Coronary artery (tissue), 2 donors: ENCODE measurements at regions not wholly inside any gene's neighbourhood (a gene's known extent, or its start where the extent isn't known, plus 50 kb on each side); places are given as distances from the start of the nearest gene placed in this dataset.

Source experiments
- DNase-seq: peaks from one replicate; pipeline ENCODE4 v3.0.0-alpha.2; 2017; ENCODE audit warnings: low spot score
- H3K27ac ChIP-seq, 2 donors: fragments of 200-600 bp; sonication (generic); one replicate each; pipeline ENCODE4 v1.5.1; 2016 to 2019
- H3K4me3 ChIP-seq: fragments of 200-600 bp; sonication (generic); 2 replicates; pipeline ENCODE4 v1.5.1; 2016; ENCODE audit warnings: mild to moderate bottlenecking, moderate library complexity
- TF ChIP-seq, protein P1 (sequence below): fragments of 200-600 bp; sonication (generic); IDR thresholded peaks from one replicate; pipeline ENCODE4 v1.5.1; 2019; ENCODE audit warnings: antibody characterized with exemption

- DNase-seq, result no peak
- Histone ChIP-seq H3K27ac (no peak overlapping the region), H3K4me3 (no peak overlapping the region)
- TF ChIP-seq, protein P1, sequence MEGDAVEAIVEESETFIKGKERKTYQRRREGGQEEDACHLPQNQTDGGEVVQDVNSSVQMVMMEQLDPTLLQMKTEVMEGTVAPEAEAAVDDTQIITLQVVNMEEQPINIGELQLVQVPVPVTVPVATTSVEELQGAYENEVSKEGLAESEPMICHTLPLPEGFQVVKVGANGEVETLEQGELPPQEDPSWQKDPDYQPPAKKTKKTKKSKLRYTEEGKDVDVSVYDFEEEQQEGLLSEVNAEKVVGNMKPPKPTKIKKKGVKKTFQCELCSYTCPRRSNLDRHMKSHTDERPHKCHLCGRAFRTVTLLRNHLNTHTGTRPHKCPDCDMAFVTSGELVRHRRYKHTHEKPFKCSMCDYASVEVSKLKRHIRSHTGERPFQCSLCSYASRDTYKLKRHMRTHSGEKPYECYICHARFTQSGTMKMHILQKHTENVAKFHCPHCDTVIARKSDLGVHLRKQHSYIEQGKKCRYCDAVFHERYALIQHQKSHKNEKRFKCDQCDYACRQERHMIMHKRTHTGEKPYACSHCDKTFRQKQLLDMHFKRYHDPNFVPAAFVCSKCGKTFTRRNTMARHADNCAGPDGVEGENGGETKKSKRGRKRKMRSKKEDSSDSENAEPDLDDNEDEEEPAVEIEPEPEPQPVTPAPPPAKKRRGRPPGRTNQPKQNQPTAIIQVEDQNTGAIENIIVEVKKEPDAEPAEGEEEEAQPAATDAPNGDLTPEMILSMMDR, result no peak
Measured at GRCh38 chr4:58658701-58659100, 1548.5 kb upstream of the IGFBP7 start.

DNA sequence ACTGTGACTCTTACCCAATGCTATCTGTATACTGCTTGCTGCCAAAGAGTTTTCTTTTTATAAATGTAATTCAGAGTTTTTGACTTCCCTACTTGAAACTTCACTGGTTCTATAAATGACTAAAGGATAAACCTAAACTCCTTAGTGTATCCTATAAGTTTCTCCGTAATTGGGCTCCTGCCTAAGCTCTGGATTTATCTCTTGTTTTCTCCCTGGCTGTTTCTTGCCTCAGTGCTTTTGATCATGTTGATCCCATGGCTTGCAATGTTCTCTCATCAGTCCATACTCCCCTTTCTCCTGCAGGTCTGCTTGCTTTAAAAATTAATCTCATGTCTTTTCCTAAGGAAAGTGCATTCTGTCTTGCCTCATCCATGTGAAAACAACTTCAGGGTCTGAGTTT, 1543.1 kb upstream of the IGFBP7 start:
- TF ChIP-seq, protein P1, result no peak
- no peak for DNase-seq

GRCh38 chr4:58649226-58649625, 1539.0 kb upstream of the IGFBP7 start:
- Histone ChIP-seq H3K27ac (no peak overlapping the region), H3K4me3 (no peak overlapping the region)
- no peak for DNase-seq
- TF ChIP-seq, protein P1, result no peak

More for the DNA sequence above, 1543.1 kb upstream of the IGFBP7 start:
- H3K27ac ChIP-seq, result no peak overlapping the region
- H3K4me3 ChIP-seq, result no peak overlapping the region

GRCh38 chr4:58646126-58646525, 1535.9 kb upstream of the IGFBP7 start:
- H3K4me3 ChIP-seq, result no peak overlapping the region
- TF ChIP-seq, protein P1, result no peak
- H3K27ac ChIP-seq, result no peak overlapping the region
- no peak for DNase-seq

- H3K4me3 ChIP-seq, result no peak overlapping the region
- TF ChIP-seq, protein P1, result no peak
- no peak overlapping the region for H3K27ac ChIP-seq
- DNase-seq, result no peak
Measured at GRCh38 chr4:58644549-58644948, 1534.4 kb upstream of the IGFBP7 start.

GRCh38 chr4:58636381-58636780, 1526.2 kb upstream of the IGFBP7 start:
- no peak overlapping the region for H3K27ac ChIP-seq
- TF ChIP-seq, protein P1, result no peak
- no peak overlapping the region for H3K4me3 ChIP-seq
- no peak for DNase-seq

DNA sequence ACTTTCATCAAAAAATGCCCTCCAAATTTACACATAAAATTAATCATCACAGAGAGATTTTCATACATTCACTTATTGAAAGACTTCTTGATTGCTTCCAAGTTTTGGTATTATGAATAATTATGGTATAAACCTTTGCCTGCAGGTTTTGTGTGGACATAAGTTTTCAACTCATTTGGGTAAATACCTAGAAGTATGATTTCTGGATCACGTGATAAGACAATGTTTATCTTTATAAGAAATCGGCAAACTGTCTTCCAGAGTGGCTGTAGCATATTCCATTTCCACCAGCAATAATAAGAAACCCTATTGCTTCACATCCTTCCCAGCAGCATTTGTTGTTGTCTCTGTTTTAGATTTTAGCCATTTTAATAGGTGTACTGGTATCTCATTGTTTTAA, 1507.0 kb upstream of the IGFBP7 start:
- no peak for DNase-seq
- TF ChIP-seq, protein P1, result no peak
- H3K4me3 ChIP-seq, result no peak overlapping the region
- H3K27ac ChIP-seq, result no peak overlapping the region
